DOHH2 (cell line): ENCODE measurements at regions not wholly inside any gene's neighbourhood (a gene's known extent, or its start where the extent isn't known, plus 50 kb on each side); places are given as distances from the start of the nearest gene placed in this dataset.

Experiments
- H3F3A ChIP-seq: fragments of 200-600 bp; sonication (generic), shearing (Covaris generic); 2 replicates; pipeline ENCODE4 v1.6.0; 2016; ENCODE audit warnings: antibody characterized with exemption, mild to moderate bottlenecking; ENCODE audit not compliant: control insufficient read depth, insufficient read depth
- H3K27ac ChIP-seq: fragments of 200-600 bp; sonication (generic); 2 replicates; pipeline ENCODE4 v1.5.1; 2014; ENCODE audit warnings: low read depth, mild to moderate bottlenecking, low read length, moderate library complexity
- H3K27me3 ChIP-seq: fragments of 200-600 bp; sonication (generic); 2 replicates; pipeline ENCODE4 v1.6.1; 2014; ENCODE audit warnings: mild to moderate bottlenecking, low read length, mixed read lengths; ENCODE audit not compliant: control insufficient read depth
- H3K36me3 ChIP-seq: fragments of 200-600 bp; sonication (generic); 2 replicates; pipeline ENCODE4 v1.6.1; 2014; ENCODE audit warnings: mild to moderate bottlenecking, low read length, moderate library complexity, mixed read lengths; ENCODE audit not compliant: control insufficient read depth
- H3K4me1 ChIP-seq: fragments of 200-600 bp; sonication (generic); 2 replicates; pipeline ENCODE4 v1.6.1; 2014; ENCODE audit warnings: mild to moderate bottlenecking, low read length, mixed read lengths; ENCODE audit not compliant: control insufficient read depth
- H3K4me2 ChIP-seq: fragments of 200-600 bp; sonication (generic); 2 replicates; pipeline ENCODE4 v1.6.0; 2014; ENCODE audit warnings: mild to moderate bottlenecking, low read length, moderate library complexity
- H3K4me3 ChIP-seq: fragments of 200-600 bp; sonication (generic); 2 replicates; pipeline ENCODE4 v1.5.1; 2014; ENCODE audit warnings: mild to moderate bottlenecking, low read length, mixed read lengths
- H3K79me2 ChIP-seq: fragments of 200-600 bp; sonication (generic); 2 replicates; pipeline ENCODE4 v1.6.1; 2014; ENCODE audit warnings: mild to moderate bottlenecking, low read length, mixed read lengths; ENCODE audit not compliant: control insufficient read depth
- H3K9me2 ChIP-seq: fragments of 200-600 bp; sonication (generic); replicated peaks from 2 replicates; pipeline ENCODE4 v1.6.1; 2014; ENCODE audit warnings: mild to moderate bottlenecking, low read length, mixed read lengths; ENCODE audit not compliant: control insufficient read depth
- H3K9me3 ChIP-seq: fragments of 200-600 bp; sonication (generic); 2 replicates; pipeline ENCODE4 v1.6.1; 2014; ENCODE audit warnings: antibody characterized with exemption, low read length, mixed read lengths; ENCODE audit not compliant: control insufficient read depth, insufficient read depth
- H4K20me1 ChIP-seq: fragments of 200-600 bp; sonication (generic); 2 replicates; pipeline ENCODE4 v1.6.0; 2014; ENCODE audit warnings: low read depth, mild to moderate bottlenecking, antibody characterized with exemption, low read length, moderate library complexity; ENCODE audit not compliant: control insufficient read depth, insufficient read depth
- EZH2phosphoT487 ChIP-seq: fragments of 200-600 bp; sonication (generic); IDR thresholded peaks from 2 replicates; pipeline ENCODE4 v1.6.1; 2017; ENCODE audit warnings: borderline replicate concordance, mild to moderate bottlenecking, antibody characterized with exemption, low read length, moderate library complexity, mixed read lengths
- TF ChIP-seq, protein P1 (sequence below): fragments of 200-600 bp; sonication (generic); IDR thresholded peaks from one replicate; pipeline ENCODE4 v1.5.1; 2014; ENCODE audit warnings: antibody characterized with exemption, mild to moderate bottlenecking, low read depth, low read length; ENCODE audit not compliant: poor library complexity, severe bottlenecking

GRCh38 chr11:15764948-15765347 lies 591.4 kb downstream of the SOX6 start:
- Histone ChIP-seq H3K4me2 (no peak overlapping the region), H3K4me1 (no peaks in the 10 kb centered on the region)

GRCh38 chr11:15765530-15765929 lies 590.8 kb downstream of the SOX6 start:
- Histone ChIP-seq H3K27me3 (no peaks in the 10 kb centered on the region), H3K27ac (no peak overlapping the region), H3F3A (no peaks in the 10 kb centered on the region), H3K4me3 (no peak overlapping the region), H3K4me2 (no peak overlapping the region), H3K9me3 (no peaks in the 10 kb centered on the region), H3K79me2 (no peaks in the 10 kb centered on the region), H3K4me1 (no peaks in the 10 kb centered on the region), H4K20me1 (no peaks in the 10 kb centered on the region), H3K9me2 (no peaks in the 10 kb centered on the region), H3K36me3 (no peaks in the 10 kb centered on the region)
- TF ChIP-seq EZH2phosphoT487 = no peak
- TF ChIP-seq, protein P1, sequence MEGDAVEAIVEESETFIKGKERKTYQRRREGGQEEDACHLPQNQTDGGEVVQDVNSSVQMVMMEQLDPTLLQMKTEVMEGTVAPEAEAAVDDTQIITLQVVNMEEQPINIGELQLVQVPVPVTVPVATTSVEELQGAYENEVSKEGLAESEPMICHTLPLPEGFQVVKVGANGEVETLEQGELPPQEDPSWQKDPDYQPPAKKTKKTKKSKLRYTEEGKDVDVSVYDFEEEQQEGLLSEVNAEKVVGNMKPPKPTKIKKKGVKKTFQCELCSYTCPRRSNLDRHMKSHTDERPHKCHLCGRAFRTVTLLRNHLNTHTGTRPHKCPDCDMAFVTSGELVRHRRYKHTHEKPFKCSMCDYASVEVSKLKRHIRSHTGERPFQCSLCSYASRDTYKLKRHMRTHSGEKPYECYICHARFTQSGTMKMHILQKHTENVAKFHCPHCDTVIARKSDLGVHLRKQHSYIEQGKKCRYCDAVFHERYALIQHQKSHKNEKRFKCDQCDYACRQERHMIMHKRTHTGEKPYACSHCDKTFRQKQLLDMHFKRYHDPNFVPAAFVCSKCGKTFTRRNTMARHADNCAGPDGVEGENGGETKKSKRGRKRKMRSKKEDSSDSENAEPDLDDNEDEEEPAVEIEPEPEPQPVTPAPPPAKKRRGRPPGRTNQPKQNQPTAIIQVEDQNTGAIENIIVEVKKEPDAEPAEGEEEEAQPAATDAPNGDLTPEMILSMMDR = no peak

More at GRCh38 chr11:15764948-15765347, 591.4 kb downstream of the SOX6 start:
- H3K9me2 ChIP-seq = no peaks in the 10 kb centered on the region
- H4K20me1 ChIP-seq = no peaks in the 10 kb centered on the region
- H3K27me3 ChIP-seq = no peaks in the 10 kb centered on the region
- TF ChIP-seq, protein P1 = no peak
- TF ChIP-seq EZH2phosphoT487 = no peak
- H3K36me3 ChIP-seq = no peaks in the 10 kb centered on the region
- H3K9me3 ChIP-seq = no peaks in the 10 kb centered on the region
- no peak overlapping the region for H3K4me3 ChIP-seq
- no peaks in the 10 kb centered on the region for H3K79me2 ChIP-seq
- H3F3A ChIP-seq = no peaks in the 10 kb centered on the region
- no peak overlapping the region for H3K27ac ChIP-seq

GRCh38 chr11:15768321-15768720 lies 588.0 kb downstream of the SOX6 start:
- Histone ChIP-seq H3K9me2 (no peaks in the 10 kb centered on the region), H3K79me2 (no peaks in the 10 kb centered on the region), H3F3A (no peaks in the 10 kb centered on the region), H3K4me2 (no peak overlapping the region), H3K27ac (no peak overlapping the region), H3K9me3 (no peaks in the 10 kb centered on the region), H3K4me1 (no peaks in the 10 kb centered on the region), H3K27me3 (no peaks in the 10 kb centered on the region), H3K4me3 (no peak overlapping the region), H4K20me1 (no peaks in the 10 kb centered on the region), H3K36me3 (no peaks in the 10 kb centered on the region)
- TF ChIP-seq, protein P1 = no peak
- no peak for TF ChIP-seq EZH2phosphoT487

DNA sequence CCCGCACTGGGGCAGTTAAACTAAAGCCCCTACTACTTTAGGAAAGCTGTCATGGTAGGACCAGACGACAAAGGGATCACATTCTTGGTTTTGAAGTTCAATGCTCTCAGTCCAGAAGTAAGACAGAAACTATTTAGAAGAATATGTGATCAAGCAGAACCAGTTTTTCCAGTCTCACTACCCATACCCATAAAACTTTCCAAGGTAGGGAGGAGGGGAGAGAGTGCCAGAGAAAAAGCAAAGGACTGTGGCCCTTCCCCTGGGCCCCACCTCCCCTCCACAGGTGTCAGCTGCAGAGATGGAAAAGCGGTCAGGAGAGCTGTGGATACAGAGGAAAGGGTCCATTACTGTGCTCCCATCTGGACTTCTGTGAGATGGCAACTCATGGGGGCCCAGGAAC lies 587.1 kb downstream of the SOX6 start:
- Histone ChIP-seq H3K79me2 (no peaks in the 10 kb centered on the region), H3K27ac (no peak overlapping the region), H3K9me2 (no peaks in the 10 kb centered on the region), H3K4me1 (no peaks in the 10 kb centered on the region), H3K4me3 (no peak overlapping the region), H4K20me1 (no peaks in the 10 kb centered on the region), H3K4me2 (no peak overlapping the region), H3K36me3 (no peaks in the 10 kb centered on the region), H3F3A (no peaks in the 10 kb centered on the region), H3K27me3 (no peaks in the 10 kb centered on the region), H3K9me3 (no peaks in the 10 kb centered on the region)
- TF ChIP-seq, protein P1 = no peak
- no peak for TF ChIP-seq EZH2phosphoT487
